CD14-positive monocyte (primary cell): ENCODE measurements at regions not wholly inside any gene's neighbourhood (a gene's known extent, or its start where the extent isn't known, plus 50 kb on each side); places are given as distances from the start of the nearest gene placed in this dataset.

ENCODE experiments used
- DNase-seq, 3 donors: peaks; one replicate each; pipeline ENCODE4 v3.0.0-alpha.2; 2011 to 2022
- H2AFZ ChIP-seq: 2 replicates; pipeline ENCODE4 v1.6.0; 2012; ENCODE audit warnings: mild to moderate bottlenecking, low read depth, low read length, inconsistent platforms; ENCODE audit not compliant: insufficient read depth, poor library complexity, severe bottlenecking
- H3K27ac ChIP-seq, 2 donors: 1 replicate in 1 of 2; 2 replicates in 1 of 2; pipeline ENCODE4 v1.5.1; 2012 to 2013; ENCODE audit warnings: low read length in 2 of 2, control low read depth in 1 of 2, inconsistent platforms in 1 of 2, low read depth in 1 of 2, mild to moderate bottlenecking in 1 of 2
- H3K27me3 ChIP-seq, 2 donors: one replicate each; pipeline versions ENCODE4 v1.6.0 to v1.6.1; 2011 to 2013; ENCODE audit warnings: low read length in 2 of 2; ENCODE audit not compliant: control insufficient read depth in 2 of 2, insufficient read depth in 2 of 2
- H3K36me3 ChIP-seq, 2 donors: replicated peaks in 1 of 2; 1 replicate in 1 of 2; 2 replicates in 1 of 2; pipeline versions ENCODE4 v1.5.1 to v1.6.1; 2012 to 2013; ENCODE audit warnings: low read length in 2 of 2, control low read depth in 1 of 2, inconsistent platforms in 1 of 2, mild to moderate bottlenecking in 1 of 2; ENCODE audit not compliant: insufficient read depth in 2 of 2, control insufficient read depth in 1 of 2
- H3K4me1 ChIP-seq, 2 donors: 1 replicate in 1 of 2; 2 replicates in 1 of 2; pipeline versions ENCODE4 v1.5.1 to v1.6.1; 2012 to 2013; ENCODE audit warnings: low read length in 2 of 2, control low read depth in 1 of 2, inconsistent platforms in 1 of 2, mild to moderate bottlenecking in 1 of 2, moderate library complexity in 1 of 2; ENCODE audit not compliant: insufficient read depth in 2 of 2, control insufficient read depth in 1 of 2
- H3K4me2 ChIP-seq: replicated peaks from 2 replicates; pipeline ENCODE3; 2012; ENCODE audit warnings: low read length, moderate library complexity, mild to moderate bottlenecking; ENCODE audit not compliant: poor library complexity, severe bottlenecking; ENCODE audit errors: extremely low read depth
- H3K4me3 ChIP-seq, 3 experiments: fragments of 200-600 bp in 1 of 3; sonication (generic) in 1 of 3; replicated peaks in 1 of 3; 1 replicate in 2 of 3; 2 replicates in 1 of 3; pipeline ENCODE4 v1.5.1; 2011 to 2013; ENCODE audit warnings: low read length in 3 of 3, mild to moderate bottlenecking in 3 of 3, control low read depth in 2 of 3, low read depth in 2 of 3, inconsistent platforms in 1 of 3, moderate library complexity in 1 of 3
- H3K79me2 ChIP-seq: 2 replicates; pipeline ENCODE4 v1.6.0; 2012; ENCODE audit warnings: mild to moderate bottlenecking, control low read depth, inconsistent platforms, low read length, moderate library complexity; ENCODE audit not compliant: insufficient read depth
- H3K9ac ChIP-seq: 2 replicates; pipeline ENCODE4 v1.6.0; 2017; ENCODE audit warnings: low read length, mild to moderate bottlenecking; ENCODE audit not compliant: insufficient read depth, poor library complexity, severe bottlenecking
- H3K9me3 ChIP-seq, 2 donors: replicated peaks in 1 of 2; 1 replicate in 1 of 2; 2 replicates in 1 of 2; pipeline versions ENCODE4 v1.5.1 to v1.6.1; 2012 to 2013; ENCODE audit warnings: low read length in 2 of 2, control low read depth in 1 of 2; ENCODE audit not compliant: control insufficient read depth in 1 of 2, insufficient read depth in 1 of 2
- H4K20me1 ChIP-seq: 2 replicates; pipeline ENCODE4 v1.6.0; 2012; ENCODE audit warnings: mild to moderate bottlenecking, low read length, control low read depth, moderate library complexity; ENCODE audit not compliant: insufficient read depth
- H3K27ac Mint-ChIP-seq, 7 donors: one replicate each; pipeline ENCODE4 v1.8.0; 2020; ENCODE audit warnings: mild to moderate bottlenecking in 7 of 7, mixed read lengths in 7 of 7, moderate library complexity in 6 of 7, inconsistent platforms in 2 of 7
- H3K27me3 Mint-ChIP-seq, 3 donors: one replicate each; pipeline ENCODE4 v1.8.0; 2021 to 2022; ENCODE audit warnings: low read depth in 3 of 3, mild to moderate bottlenecking in 3 of 3, mixed read lengths in 3 of 3, moderate library complexity in 3 of 3, inconsistent platforms in 1 of 3
- H3K36me3 Mint-ChIP-seq, 2 donors: one replicate each; pipeline ENCODE4 v1.8.0; 2020; ENCODE audit warnings: mixed read lengths in 2 of 2, inconsistent platforms in 1 of 2, mild to moderate bottlenecking in 1 of 2
- H3K4me1 Mint-ChIP-seq: one replicate; pipeline ENCODE4 v1.8.0; 2020; ENCODE audit warnings: mild to moderate bottlenecking, mixed read lengths
- H3K4me3 Mint-ChIP-seq, 2 donors: one replicate each; pipeline ENCODE4 v1.8.0; 2020; ENCODE audit warnings: mild to moderate bottlenecking in 2 of 2, mixed read lengths in 2 of 2, moderate library complexity in 1 of 2
- H3K9me3 Mint-ChIP-seq, 7 donors: one replicate each; pipeline ENCODE4 v1.8.0; 2020 to 2022; ENCODE audit warnings: mixed read lengths in 7 of 7, mild to moderate bottlenecking in 6 of 7, moderate library complexity in 6 of 7, inconsistent platforms in 2 of 7
- WGBS: methylation state at CpG from one replicate; pipeline ENCODE4 v1.1.5; 2013; ENCODE audit warnings: missing lambda C conversion rate; ENCODE audit not compliant: insufficient coverage; 5-methylcytosine and 5-hydroxymethylcytosine counted together
- intact Hi-C, 2 donors: fragments of 100-400 bp; cut with micrococcal nuclease; formaldehyde crosslinking; loops; one replicate each; pipeline versions ENCODE4 v1.15.0 to v1.15.1; 2023
- TF ChIP-seq, protein P1 (sequence below): fragments of 200-600 bp; IDR thresholded peaks from one replicate; pipeline ENCODE4 v1.8.0; 2022; ENCODE audit warnings: antibody characterized with exemption, mild to moderate bottlenecking

DNA sequence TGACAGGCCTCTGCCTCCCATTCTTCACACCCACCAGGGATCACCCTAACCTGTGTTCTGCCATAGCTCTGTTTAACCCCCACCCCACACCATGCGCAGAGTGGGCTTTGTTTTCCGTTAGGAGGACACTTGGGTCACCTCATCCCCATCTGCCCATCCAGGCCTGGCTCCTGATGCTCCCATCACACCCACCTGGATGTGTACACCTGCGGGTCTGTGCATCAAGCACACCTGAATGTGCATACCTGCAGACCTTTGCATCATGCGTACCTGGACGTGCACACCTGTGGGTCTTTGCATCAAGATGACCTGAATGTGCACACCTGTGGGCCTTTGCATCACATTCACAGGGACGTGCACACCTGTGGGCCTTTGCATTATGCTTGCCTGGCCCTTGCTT, 835.8 kb upstream of the TMEM132C start:
- TF ChIP-seq, protein P1, sequence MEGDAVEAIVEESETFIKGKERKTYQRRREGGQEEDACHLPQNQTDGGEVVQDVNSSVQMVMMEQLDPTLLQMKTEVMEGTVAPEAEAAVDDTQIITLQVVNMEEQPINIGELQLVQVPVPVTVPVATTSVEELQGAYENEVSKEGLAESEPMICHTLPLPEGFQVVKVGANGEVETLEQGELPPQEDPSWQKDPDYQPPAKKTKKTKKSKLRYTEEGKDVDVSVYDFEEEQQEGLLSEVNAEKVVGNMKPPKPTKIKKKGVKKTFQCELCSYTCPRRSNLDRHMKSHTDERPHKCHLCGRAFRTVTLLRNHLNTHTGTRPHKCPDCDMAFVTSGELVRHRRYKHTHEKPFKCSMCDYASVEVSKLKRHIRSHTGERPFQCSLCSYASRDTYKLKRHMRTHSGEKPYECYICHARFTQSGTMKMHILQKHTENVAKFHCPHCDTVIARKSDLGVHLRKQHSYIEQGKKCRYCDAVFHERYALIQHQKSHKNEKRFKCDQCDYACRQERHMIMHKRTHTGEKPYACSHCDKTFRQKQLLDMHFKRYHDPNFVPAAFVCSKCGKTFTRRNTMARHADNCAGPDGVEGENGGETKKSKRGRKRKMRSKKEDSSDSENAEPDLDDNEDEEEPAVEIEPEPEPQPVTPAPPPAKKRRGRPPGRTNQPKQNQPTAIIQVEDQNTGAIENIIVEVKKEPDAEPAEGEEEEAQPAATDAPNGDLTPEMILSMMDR: no peak
- Histone ChIP-seq H3K4me1 (no peaks in the 10 kb centered on the region), H3K4me3 (no peak overlapping the region), H3K27ac (no peak overlapping the region), H3K9me3 (peaks cover 0 to 7% of the 10 kb centered on the region in 2 donors), H3K36me3 (no peaks in the 10 kb centered on the region), H3K27me3 (no peaks in the 10 kb centered on the region), H3K9ac (no peak overlapping the region), H3K4me2 (no peak overlapping the region), H2AFZ (no peak overlapping the region), H4K20me1 (no peaks in the 10 kb centered on the region), H3K79me2 (no peaks in the 10 kb centered on the region)
- WGBS: 94% methylated on average over 5 of the region's 6 CpGs
- no peak overlapping the region for H3K4me3 Mint-ChIP-seq
- no peak for DNase-seq
- H3K27me3 Mint-ChIP-seq: no peaks in the 10 kb centered on the region
- intact Hi-C loops: no loop called here
- no peaks in the 10 kb centered on the region for H3K4me1 Mint-ChIP-seq
- no peaks in the 10 kb centered on the region for H3K36me3 Mint-ChIP-seq
- no peak overlapping the region for H3K27ac Mint-ChIP-seq
- peaks cover 0 to 10% (median 3%) of the 10 kb centered on the region in 7 donors for H3K9me3 Mint-ChIP-seq

DNA sequence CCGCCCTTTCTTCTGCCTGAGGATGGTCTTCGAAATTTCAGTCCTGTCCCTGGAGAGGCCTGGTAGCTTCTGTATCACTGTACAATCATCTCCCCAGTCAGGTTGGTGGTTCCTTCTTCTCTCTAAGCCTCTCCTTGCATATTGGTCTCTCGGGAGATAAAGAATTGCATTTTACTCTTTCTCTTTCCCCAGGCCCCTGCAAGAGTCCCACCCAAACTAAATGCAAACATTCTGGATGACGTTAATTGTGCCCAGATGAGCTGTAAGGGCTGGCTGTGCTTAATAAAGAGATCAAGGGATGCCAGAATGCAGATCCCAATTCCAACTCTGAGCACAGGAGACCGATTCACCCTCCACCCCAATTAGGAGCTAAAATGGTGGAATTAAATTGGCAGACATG, 835.4 kb upstream of the TMEM132C start:
- 86% methylated on average over 2 of the region's 5 CpGs for WGBS

More for the DNA sequence above, 835.4 kb upstream of the TMEM132C start:
- Mint-ChIP-seq H3K9me3 (peaks cover 0 to 6% (median 3%) of the 10 kb centered on the region in 7 donors), H3K36me3 (no peaks in the 10 kb centered on the region), H3K4me3 (no peak overlapping the region), H3K4me1 (no peaks in the 10 kb centered on the region), H3K27me3 (no peaks in the 10 kb centered on the region), H3K27ac (peak overlapping the region in 1 of 7 donors; percentile 50)
- no peak overlapping the region for H3K4me3 ChIP-seq
- H3K79me2 ChIP-seq: no peaks in the 10 kb centered on the region
- H3K9me3 ChIP-seq: peaks cover 0 to 6% of the 10 kb centered on the region in 2 donors
- H3K27ac ChIP-seq: no peak overlapping the region
- no peak for DNase-seq
- TF ChIP-seq, protein P1: no peak
- intact Hi-C loops: no loop called here
- H4K20me1 ChIP-seq: no peaks in the 10 kb centered on the region
- no peaks in the 10 kb centered on the region for H3K4me1 ChIP-seq
- H3K27me3 ChIP-seq: no peaks in the 10 kb centered on the region
- H3K4me2 ChIP-seq: no peak overlapping the region
- no peak overlapping the region for H3K9ac ChIP-seq
- H2AFZ ChIP-seq: no peak overlapping the region
- no peaks in the 10 kb centered on the region for H3K36me3 ChIP-seq
